ENCODE measurements at regions not wholly inside any gene's neighbourhood (a gene's known extent, or its start where the extent isn't known, plus 50 kb on each side); places are given as distances from the start of the nearest gene placed in this dataset.
"Not testable (repeated sequence)": the region's sequence is repeated elsewhere in the genome, so short reads cannot be mapped to it uniquely, and the experiment has no call there.

DNA sequence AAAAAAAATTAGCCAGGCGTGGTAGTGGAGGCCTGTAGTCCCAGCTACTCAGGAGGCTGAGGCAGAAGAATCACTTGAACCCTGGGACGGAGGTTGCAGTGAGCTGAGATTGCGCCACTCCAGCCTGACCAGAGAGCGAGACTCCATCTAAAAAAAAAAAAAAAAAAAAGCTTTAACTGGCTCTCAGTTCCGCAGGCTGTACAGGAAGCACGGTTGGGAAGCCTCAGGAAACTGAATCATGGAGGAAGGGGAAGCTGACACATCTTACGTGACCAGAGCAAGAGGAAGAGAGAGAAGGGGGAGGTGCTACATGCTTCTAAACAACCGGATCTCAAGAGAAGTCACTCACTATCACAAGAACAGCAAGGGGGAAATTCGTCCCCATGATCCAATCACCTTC lies 505.6 kb upstream of the SLC8A1 start:
- FAIRE-seq: no peak

GRCh38 chr2:40962026-40962425 lies 510.1 kb upstream of the SLC8A1 start:
- FAIRE-seq: no peak

DNA sequence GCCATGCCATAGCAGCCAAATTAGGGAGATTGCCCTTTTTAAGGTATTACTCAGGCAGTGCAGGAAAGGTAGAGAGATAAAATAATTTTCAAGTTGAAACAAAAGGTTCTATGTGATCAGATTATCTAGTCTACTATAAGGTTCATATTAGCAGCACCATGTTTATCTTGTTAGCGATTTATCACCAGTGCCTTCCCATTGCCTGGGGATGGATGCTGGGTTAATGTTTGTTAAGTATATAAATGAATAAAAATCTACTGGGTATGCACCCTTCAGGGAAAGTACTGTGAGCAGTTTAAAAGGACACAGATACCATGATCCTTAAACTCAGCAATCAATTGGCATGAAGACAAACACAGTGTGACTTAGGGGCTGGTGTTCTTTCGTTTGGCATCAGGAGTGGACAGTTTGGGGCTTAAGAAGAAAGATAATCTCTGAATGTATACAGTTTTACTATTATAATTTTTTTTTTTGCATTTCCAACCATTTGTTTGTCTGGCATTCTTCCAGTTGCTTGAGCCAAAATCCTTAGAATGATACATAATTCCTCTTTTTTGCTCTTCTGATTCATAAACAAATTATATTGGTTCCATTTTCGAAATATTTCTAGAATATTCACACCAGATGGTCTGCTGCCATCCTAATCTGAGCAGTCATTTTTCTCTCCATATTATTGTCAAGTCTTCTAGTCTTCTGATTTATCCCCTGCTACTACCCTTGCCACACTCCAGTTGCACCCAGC lies 512.8 kb upstream of the SLC8A1 start:
- FAIRE-seq: no peak

DNA sequence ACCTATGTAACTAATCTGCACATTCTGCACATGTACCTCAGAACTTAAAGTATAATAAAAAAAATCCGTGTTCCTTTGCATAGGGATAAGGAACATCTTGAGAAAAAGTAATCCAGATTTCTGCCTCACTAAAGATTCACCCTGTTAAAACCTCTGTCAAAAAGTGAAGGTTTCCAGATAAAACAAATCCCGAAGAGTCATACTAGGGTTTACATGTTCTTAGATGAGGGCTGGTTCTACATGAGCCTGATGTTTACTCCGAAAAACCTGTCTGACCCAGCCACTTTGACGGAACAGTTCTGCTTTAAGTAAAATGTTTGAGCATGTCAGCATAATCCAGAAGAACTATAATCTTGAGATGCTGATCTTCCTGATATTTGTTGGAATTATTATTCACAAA lies 515.6 kb upstream of the SLC8A1 start:
- FAIRE-seq: no peak

DNA sequence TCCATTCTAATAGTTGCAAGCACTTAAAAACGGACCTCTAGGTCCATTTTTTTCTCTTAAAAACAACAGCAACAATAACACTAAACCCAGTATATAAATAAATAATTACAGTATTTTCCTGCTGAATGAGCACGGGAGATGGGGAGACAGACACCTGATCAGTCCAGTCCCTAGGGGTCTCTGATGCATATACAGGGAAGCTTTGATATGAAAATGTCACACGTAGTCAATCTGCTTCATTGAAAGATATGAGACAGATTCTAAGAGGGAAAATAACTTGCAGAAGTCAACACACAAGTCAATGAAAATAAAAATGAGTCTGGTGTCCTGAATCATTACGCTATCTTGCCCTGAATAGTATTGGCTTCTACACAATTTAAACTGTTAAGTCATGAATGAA lies 523.3 kb upstream of the SLC8A1 start:
- no peak for FAIRE-seq

- no peak for FAIRE-seq
Measured at GRCh38 chr2:40997362-40997761, 545.5 kb upstream of the SLC8A1 start.

DNA sequence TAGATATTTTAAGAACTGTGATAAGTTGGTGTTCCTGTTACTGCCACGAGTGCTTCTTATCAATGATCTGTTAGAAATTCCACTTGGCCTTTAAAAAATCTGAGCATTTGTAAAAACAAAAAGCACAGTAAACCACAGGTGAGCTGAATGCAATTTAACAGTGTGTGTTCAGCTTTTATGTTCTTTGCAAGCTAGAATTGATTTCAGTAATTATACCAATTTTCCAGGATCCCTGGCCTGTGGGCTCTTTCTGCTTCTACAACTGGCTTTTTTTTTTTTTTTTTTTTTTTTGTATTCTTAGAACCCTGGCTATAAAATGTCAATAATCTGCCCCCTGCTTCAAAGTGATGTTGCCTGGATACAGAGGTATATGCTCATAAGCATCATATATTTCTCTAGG lies 548.5 kb upstream of the SLC8A1 start:
- FAIRE-seq: no peak

GRCh38 chr2:41000906-41001305 lies 549.0 kb upstream of the SLC8A1 start:
- no peak for FAIRE-seq

DNA sequence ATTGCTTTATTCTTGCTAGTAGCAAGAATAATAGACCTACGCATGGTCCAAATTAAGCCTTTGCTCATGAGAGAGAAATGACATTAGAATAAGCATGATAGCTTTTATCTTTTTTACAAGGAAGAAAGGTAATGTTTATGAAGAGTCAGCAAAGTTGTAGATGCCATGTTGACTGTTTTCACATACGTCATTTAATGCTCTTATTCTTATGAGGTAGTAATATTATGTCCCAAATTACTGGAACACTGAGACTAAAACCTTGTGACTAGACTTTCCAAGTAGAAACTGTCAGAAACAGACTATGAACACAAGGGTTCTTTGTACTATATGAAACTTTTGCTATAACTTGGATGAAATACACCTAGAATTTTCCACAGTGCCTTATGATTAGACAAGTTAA lies 552.8 kb upstream of the SLC8A1 start:
- no peak for FAIRE-seq

DNA sequence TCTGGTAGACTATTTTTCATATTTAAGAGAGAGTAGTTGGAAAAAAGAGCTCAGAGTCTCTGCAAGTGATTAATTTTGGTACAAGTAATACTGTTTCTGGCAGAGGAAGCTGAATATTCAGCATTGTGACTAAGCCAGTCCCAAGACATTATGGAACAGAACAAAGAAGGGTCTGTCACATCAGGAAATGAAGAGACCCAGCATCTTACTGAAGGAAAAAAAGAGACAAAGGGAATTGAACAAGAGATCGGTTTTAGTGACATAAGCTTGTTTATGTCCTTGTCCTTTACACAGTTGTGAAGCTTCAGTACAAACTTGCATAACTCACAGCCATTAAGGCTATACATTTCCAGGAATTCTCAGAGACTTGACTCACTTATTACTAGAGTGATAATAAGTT lies 568.5 kb upstream of the SLC8A1 start:
- no peak for FAIRE-seq

- no peak for FAIRE-seq
Measured at GRCh38 chr2:41024816-41025215, 572.9 kb upstream of the SLC8A1 start.

DNA sequence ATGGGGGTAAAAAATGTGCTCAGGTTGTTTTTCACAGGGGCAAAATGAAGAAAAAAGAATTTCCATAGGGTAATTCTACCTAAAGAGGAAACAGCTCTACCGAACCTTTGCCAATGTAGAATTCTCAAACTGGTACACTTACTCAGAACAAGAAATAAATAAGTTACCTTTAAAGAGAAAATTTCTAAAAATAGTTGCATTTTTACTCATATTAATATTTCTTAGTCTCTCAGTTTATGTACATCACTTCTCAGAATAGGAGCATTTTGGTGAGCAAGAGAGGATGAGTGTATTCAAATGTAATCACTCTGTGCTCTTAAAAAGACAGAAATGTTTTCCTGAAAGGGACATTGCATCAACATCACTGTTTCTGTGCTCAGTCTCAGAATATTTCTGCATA lies 574.7 kb upstream of the SLC8A1 start:
- FAIRE-seq: no peak

DNA sequence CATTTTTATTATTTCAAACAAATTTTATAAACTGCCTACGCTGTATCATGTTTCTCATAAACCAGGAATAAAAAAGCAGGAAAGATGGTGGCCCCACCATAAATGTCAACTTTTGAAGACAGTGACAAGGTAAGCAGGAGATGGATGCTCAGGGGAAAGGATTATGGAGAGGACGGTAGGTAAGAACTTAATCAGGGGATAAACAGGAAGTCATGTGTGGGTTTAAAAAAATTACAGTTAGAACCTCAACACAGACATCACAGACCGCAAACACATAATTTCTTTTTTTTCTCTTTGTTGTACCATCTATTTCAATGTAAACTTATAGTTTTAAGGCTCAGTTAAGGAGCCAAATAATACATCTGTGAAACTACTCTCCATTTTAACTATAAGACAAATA lies 575.2 kb upstream of the SLC8A1 start:
- FAIRE-seq: no peak

DNA sequence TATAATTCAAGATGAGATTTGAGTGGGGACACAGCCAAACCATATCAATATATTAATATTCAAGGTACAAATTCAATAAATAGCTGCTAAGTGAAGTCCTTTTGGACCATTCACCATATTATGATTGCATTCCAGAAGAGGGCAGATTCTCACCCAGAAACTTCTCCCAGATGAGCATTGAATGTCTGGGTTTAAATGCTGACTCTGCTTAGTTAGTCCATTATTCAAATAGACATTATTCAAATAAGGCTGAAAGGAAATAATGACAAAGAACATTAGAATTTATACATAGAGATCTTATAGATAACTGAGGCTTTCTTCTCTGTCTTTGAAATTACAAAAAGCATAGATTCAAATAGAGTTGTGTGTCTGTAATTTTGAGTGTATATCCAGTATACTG lies 579.4 kb upstream of the SLC8A1 start:
- FAIRE-seq: no peak

DNA sequence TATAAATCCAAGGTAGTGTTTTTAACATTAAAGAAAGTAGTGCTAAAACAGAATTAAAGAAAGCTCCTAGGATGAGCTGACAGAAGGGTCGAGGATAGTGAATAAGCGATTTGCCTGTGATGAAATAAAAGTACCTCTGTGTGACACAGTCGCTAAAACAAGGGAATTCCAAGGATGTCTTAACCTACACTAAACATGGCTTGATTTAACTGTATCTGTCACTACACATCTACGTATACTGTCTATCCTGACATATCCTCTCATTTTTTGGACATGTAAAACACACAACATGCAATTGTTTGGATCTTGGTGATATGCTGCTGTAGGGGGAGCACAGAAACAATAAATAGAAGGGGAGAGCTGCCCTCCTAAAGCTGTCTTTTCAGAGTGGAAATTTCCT lies 580.8 kb upstream of the SLC8A1 start:
- no peak for FAIRE-seq

DNA sequence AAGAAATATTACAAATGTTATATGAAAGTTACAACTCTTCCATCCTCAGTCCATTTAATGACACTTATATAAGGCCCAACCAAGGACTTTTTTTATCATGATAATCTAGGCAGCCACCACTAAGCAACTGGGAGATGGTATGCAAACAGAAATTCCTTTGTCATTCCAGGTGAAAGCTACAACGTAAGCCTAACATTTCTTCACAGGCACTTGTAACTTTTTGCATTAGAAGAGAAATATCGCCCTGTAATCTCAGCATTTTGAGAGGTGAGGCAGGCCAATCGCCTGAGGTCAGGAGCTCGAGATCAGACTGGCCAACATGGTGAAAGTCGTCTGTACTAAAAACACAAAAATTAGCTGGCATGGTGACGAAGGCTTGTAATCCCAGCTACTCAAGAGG lies 581.2 kb upstream of the SLC8A1 start:
- FAIRE-seq: no peak

DNA sequence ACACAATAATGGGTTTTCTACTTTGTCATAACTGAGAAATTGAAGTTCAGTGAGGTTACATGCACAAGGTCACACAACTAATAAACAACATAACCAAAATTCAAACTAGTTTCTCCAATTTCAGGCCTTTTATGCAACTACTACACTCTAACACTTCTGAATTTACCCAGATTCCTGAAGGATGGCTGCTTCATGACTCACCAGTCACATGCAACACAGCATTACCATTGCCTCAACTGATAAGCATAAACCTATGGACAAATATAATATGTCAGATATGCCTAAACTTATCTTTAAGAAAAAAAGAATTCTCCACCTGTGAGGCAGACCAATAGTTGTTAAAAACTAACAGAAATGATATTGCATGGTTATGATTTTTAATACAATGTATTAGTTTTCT lies 586.5 kb upstream of the SLC8A1 start:
- FAIRE-seq: no peak

DNA sequence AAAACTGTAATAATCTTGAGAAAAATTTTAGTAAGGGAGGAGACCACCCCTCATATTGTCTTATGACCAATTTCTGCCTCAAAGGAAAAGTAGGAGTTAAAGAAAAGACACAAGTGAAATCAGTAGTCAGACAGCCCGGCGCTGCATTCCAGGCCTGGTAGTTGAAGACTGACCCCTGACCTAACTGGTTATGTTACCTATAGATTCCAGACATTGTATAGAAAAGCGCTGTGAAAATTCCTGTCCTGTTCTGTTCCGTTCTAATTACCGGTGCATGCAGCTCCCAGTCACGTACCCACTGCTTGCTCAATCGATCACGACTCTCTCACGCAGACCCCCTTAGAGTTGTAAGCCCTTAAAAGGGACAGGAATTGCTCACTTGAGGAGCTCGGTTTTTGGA lies 587.9 kb upstream of the SLC8A1 start:
- not testable (repeated sequence) for FAIRE-seq

- no peak for FAIRE-seq
Measured at GRCh38 chr2:41040782-41041520, 589.1 kb upstream of the SLC8A1 start.

- FAIRE-seq: no peak
Measured at GRCh38 chr2:41042343-41042742, 590.5 kb upstream of the SLC8A1 start.

DNA sequence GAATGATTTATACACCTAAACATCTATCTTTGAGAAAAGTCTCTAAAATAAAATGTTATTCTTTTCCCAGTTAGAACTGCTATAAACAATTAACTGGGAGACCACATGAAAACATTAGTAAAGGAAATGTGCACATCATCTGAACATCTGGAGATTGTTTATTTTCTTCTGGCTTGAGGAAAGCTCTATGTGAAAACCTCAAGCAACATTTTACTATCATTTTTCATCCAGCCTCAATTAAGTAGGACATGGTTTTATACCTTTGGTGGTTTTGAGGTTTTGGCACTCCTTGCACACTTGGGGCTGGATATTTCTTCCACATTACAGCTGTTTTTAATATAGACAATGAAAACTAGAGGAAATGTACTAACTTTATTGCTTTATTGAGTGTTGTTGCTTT lies 609.5 kb upstream of the SLC8A1 start:
- peak; percentile 99 for FAIRE-seq

DNA sequence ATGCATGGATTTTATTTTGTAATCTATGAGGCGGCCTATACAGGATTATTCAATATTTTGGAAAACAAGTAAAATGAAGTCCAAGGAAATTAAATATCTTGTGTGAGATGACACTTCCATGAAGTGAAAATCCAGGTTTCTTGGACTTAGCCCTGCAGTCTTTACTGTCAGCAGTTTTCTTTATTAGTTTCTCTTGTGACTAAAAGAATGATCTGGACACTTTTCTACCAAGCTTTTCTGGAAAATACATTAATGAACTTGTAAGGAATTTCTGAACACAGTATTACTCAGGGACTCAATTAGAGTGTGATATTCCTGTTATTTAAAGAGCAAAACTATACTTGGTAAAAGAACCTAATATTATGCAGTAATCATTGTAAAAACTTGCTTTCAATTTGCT lies 610.4 kb upstream of the SLC8A1 start:
- no peak for FAIRE-seq

- no peak for FAIRE-seq
Measured at GRCh38 chr2:41066168-41066567, 614.3 kb upstream of the SLC8A1 start.

- FAIRE-seq: no peak
Measured at GRCh38 chr2:41068740-41069139, 616.9 kb upstream of the SLC8A1 start.

- FAIRE-seq: no peak
Measured at GRCh38 chr2:41078341-41078740, 626.5 kb upstream of the SLC8A1 start.
